GM12872 (cell line): ENCODE measurements at regions not wholly inside any gene's neighbourhood (a gene's known extent, or its start where the extent isn't known, plus 50 kb on each side); places are given as distances from the start of the nearest gene placed in this dataset.
A peak's percentile ranks its signal among the peaks of the same experiment; 100 is the strongest.

ENCODE experiments used
- CTCF ChIP-seq: IDR thresholded peaks from 3 replicates; pipeline ENCODE4 v1.5.1; 2011; ENCODE audit warnings: low read depth, mild to moderate bottlenecking, low read length, moderate library complexity; ENCODE audit not compliant: insufficient read depth

GRCh38 chr1:100597061-100597741, 59.3 kb downstream of the GPR88 start:
- TF ChIP-seq CTCF, result no peak

DNA sequence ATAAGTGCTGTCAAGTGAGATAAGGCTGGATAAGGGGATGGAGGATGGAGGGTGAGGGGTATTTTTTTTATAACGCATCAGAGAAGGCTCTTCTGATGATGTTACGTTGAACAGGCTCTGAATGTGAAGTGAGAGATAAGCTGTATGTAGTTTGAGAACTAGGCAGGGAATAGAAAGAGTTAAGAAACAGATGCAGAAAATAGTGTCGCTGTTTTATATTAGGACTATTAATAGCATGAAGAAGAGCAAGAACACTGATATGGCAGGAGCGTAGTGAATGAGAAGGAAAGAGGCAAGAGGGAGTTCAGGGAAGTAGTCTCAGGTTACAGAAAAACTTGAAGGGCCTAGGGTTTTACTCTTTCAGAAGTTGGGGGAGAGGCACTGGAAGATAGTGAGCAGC, 59.8 kb downstream of the GPR88 start:
- TF ChIP-seq CTCF, result no peak

DNA sequence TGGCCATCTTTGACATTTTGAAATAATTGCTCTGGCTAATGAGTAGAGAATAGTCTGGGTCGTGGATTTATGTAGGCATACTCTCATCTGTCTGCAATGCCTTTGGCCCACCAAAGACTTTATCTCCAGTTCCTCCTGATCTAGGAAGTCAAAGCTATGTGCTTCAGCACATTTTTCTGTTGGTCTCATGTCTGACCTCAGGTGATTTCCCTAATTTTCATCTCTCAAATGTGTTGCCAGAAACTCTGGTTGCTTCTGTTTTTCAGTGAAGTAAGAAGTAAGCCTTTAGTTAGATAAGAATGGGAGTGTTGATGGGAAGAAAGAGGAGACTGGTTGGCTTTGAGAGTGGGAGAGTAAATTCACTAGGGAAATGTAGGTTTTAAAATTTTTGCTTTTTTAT, 66.4 kb downstream of the GPR88 start:
- no peak for TF ChIP-seq CTCF

GRCh38 chr1:100606438-100606837, 68.5 kb downstream of the GPR88 start:
- peak; percentile 31; the same call in 1 of the 3 replicates for TF ChIP-seq CTCF

DNA sequence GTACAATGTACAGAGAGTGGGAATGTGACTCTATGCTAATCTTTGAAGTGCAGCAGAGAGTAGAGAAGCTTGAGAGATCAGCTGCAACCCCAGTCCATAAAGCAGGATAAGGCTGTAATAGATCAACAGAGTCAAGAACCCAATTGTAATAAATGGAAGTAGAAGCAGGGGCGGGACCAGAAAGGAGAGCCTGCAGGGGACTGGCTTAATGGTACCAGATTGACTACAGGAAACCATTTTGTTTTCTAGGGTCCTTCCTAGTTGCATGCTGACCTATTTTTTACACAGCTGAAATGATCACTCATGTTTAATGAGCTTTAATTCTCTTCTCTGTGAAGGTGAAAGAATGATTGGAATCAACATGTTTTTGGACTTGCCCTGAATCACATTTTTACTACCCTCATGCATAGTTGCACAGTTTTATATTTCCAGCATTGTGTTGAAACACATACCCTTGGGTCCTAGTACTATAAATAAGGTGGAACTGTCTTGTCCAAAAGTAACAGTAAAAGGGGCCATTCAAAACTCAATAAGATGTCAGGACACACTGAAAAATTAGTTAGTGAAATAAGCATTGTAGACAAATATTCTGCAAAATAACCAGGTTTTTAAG, 69.8 kb downstream of the GPR88 start:
- no peak for TF ChIP-seq CTCF

DNA sequence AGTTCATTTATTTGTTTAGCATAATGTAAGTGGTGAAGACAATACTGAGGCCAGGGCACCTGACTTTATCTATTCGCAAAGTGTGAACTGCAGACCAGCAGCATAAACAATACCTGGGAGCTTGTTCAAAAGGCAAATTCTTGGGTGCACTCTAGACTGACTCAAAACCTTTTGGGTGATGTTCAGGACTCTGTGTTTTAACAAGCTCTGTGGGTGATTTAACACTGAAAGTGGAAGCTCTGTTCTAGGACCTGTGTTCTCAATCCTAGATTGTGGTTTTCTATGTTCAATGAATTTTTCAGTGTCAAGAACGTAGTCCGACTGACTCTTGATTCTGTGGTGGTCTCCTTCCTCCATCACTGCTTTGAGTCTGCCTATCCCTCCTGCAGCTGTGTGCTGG, 71.9 kb downstream of the GPR88 start:
- no peak for TF ChIP-seq CTCF

- TF ChIP-seq CTCF, result no peak
These were observed 73.1 kb downstream of the GPR88 start for GRCh38 chr1:100611086-100611485.
